SK-N-SH treated with all-trans-retinoic acid at 6 μM for 48 hours (cell line): ENCODE measurements at regions not wholly inside any gene's neighbourhood (a gene's known extent, or its start where the extent isn't known, plus 50 kb on each side); places are given as distances from the start of the nearest gene placed in this dataset.
"Not testable (repeated sequence)": the region's sequence is repeated elsewhere in the genome, so short reads cannot be mapped to it uniquely, and the experiment has no call there.

Experiments
- ATAC-seq: fragments of 200-7000 bp; cut with Tn5 transposase; 3 replicates; pipeline ENCODE4 v1.9.1; 2020; ENCODE audit warnings: mild to moderate bottlenecking, moderate library complexity
- ARNTL ChIP-seq: fragments of 450-650 bp; formaldehyde crosslinking; IDR thresholded peaks from 2 replicates; pipeline ENCODE4 v1.5.0; 2020; ENCODE audit warnings: low read depth, mild to moderate bottlenecking, moderate library complexity, borderline replicate concordance
- BACH2 ChIP-seq: fragments of 250-450 bp; sonication (Bioruptor Pico); IDR thresholded peaks from 2 replicates; pipeline ENCODE4 v1.9.0; 2021; ENCODE audit warnings: mild to moderate bottlenecking, borderline replicate concordance
- CREB5 ChIP-seq: fragments of 250-450 bp; sonication (Bioruptor Pico); IDR thresholded peaks from 2 replicates; pipeline ENCODE4 v1.5.1; 2020; ENCODE audit warnings: low read depth, mild to moderate bottlenecking, moderate library complexity
- CSDC2 ChIP-seq: fragments of 250-450 bp; sonication (Bioruptor Pico); IDR thresholded peaks from 2 replicates; pipeline ENCODE4 v1.5.0; 2020; ENCODE audit warnings: mild to moderate bottlenecking, moderate library complexity
- CSRNP3 ChIP-seq: fragments of 250-450 bp; sonication (Bioruptor Pico); IDR thresholded peaks from 2 replicates; pipeline ENCODE4 v1.5.1; 2021; ENCODE audit warnings: mild to moderate bottlenecking, moderate library complexity
- ESRRG ChIP-seq: fragments of 250-450 bp; sonication (Bioruptor Pico); IDR thresholded peaks from 2 replicates; pipeline ENCODE4 v1.6.1; 2021; ENCODE audit warnings: mild to moderate bottlenecking
- GLIS3 ChIP-seq: fragments of 250-450 bp; sonication (Bioruptor Pico); IDR thresholded peaks from 2 replicates; pipeline ENCODE4 v1.5.0; 2020; ENCODE audit warnings: mild to moderate bottlenecking, moderate library complexity
- ISL1 ChIP-seq: fragments of 250-450 bp; sonication (Bioruptor Pico); IDR thresholded peaks from 2 replicates; pipeline ENCODE4 v2.1.2; 2022; ENCODE audit warnings: mild to moderate bottlenecking, moderate library complexity
- OSR1 ChIP-seq: fragments of 250-450 bp; sonication (Bioruptor Pico); IDR thresholded peaks from 2 replicates; pipeline ENCODE4 v1.8.0; 2022; ENCODE audit warnings: moderate library complexity, mild to moderate bottlenecking, inconsistent platforms
- PPARA ChIP-seq: fragments of 250-450 bp; sonication (Bioruptor Pico); IDR thresholded peaks from 2 replicates; pipeline ENCODE4 v1.5.0; 2020; ENCODE audit warnings: mild to moderate bottlenecking, borderline replicate concordance
- RARB ChIP-seq: fragments of 250-450 bp; sonication (Bioruptor Pico); IDR thresholded peaks from 2 replicates; pipeline ENCODE4 v1.8.0; 2021; ENCODE audit warnings: mild to moderate bottlenecking, moderate library complexity
- SNAI2 ChIP-seq: fragments of 250-450 bp; sonication (Bioruptor Pico); IDR thresholded peaks from 2 replicates; pipeline ENCODE4 v1.5.0; 2020; ENCODE audit warnings: mild to moderate bottlenecking, moderate library complexity
- TCF4 ChIP-seq: fragments of 250-450 bp; sonication (Bioruptor Pico); IDR thresholded peaks from 2 replicates; pipeline ENCODE4 v1.8.0; 2021; ENCODE audit warnings: mild to moderate bottlenecking, moderate library complexity, borderline replicate concordance
- TOX ChIP-seq: fragments of 250-450 bp; sonication (Bioruptor Pico); IDR thresholded peaks from 2 replicates; pipeline ENCODE4 v1.8.0; 2021; ENCODE audit warnings: mild to moderate bottlenecking, moderate library complexity, borderline replicate concordance
- TSHZ2 ChIP-seq: fragments of 250-450 bp; sonication (Bioruptor Pico); IDR thresholded peaks from 2 replicates; pipeline ENCODE4 v1.5.0; 2020; ENCODE audit warnings: mild to moderate bottlenecking, moderate library complexity
- ZC3H10 ChIP-seq: fragments of 250-450 bp; sonication (Bioruptor Pico); IDR thresholded peaks from 2 replicates; pipeline ENCODE4 v1.5.1; 2021; ENCODE audit warnings: mild to moderate bottlenecking, moderate library complexity
- ZFP3 ChIP-seq: fragments of 250-450 bp; sonication (Bioruptor Pico); IDR thresholded peaks from 2 replicates; pipeline ENCODE4 v1.5.0; 2020; ENCODE audit warnings: mild to moderate bottlenecking, moderate library complexity
- ZFP30 ChIP-seq: fragments of 450-650 bp; formaldehyde crosslinking; IDR thresholded peaks from 2 replicates; pipeline ENCODE4 v1.5.0; 2022; ENCODE audit warnings: mild to moderate bottlenecking, moderate library complexity
- ZNF70 ChIP-seq: fragments of 450-650 bp; formaldehyde crosslinking; IDR thresholded peaks from 2 replicates; pipeline ENCODE4 v1.5.0; 2020; ENCODE audit warnings: mild to moderate bottlenecking, moderate library complexity
- ZNF8 ChIP-seq: fragments of 450-650 bp; formaldehyde crosslinking; IDR thresholded peaks from 2 replicates; pipeline ENCODE4 v1.5.0; 2020; ENCODE audit warnings: mild to moderate bottlenecking, moderate library complexity
- TF ChIP-seq, protein P1 (sequence below): fragments of 250-450 bp; sonication (Bioruptor Pico); IDR thresholded peaks from 2 replicates; pipeline ENCODE4 v1.8.0; 2020; ENCODE audit warnings: mild to moderate bottlenecking, moderate library complexity, borderline replicate concordance
- TF ChIP-seq, protein P2 (sequence below): fragments of 250-450 bp; sonication (Bioruptor Pico); IDR thresholded peaks from 2 replicates; pipeline ENCODE4 v1.8.0; 2021; ENCODE audit warnings: low read depth, mild to moderate bottlenecking, moderate library complexity, borderline replicate concordance

- no peak for ATAC-seq
- TF ChIP-seq ZFP30 (CRISPR knock-in tag) (no peak), PPARA (CRISPR knock-in tag) (no peak), ZC3H10 (CRISPR knock-in tag) (no peak), GLIS3 (CRISPR knock-in tag) (no peak), ZFP3 (CRISPR knock-in tag) (no peak), RARB (no peak), CSRNP3 (no peak), ZNF8 (no peak), TCF4 (no peak), SNAI2 (CRISPR knock-in tag) (no peak), TOX (CRISPR knock-in tag) (no peak), ISL1 (no peak), ARNTL (no peak), CSDC2 (no peak)
- TF ChIP-seq, protein P1, sequence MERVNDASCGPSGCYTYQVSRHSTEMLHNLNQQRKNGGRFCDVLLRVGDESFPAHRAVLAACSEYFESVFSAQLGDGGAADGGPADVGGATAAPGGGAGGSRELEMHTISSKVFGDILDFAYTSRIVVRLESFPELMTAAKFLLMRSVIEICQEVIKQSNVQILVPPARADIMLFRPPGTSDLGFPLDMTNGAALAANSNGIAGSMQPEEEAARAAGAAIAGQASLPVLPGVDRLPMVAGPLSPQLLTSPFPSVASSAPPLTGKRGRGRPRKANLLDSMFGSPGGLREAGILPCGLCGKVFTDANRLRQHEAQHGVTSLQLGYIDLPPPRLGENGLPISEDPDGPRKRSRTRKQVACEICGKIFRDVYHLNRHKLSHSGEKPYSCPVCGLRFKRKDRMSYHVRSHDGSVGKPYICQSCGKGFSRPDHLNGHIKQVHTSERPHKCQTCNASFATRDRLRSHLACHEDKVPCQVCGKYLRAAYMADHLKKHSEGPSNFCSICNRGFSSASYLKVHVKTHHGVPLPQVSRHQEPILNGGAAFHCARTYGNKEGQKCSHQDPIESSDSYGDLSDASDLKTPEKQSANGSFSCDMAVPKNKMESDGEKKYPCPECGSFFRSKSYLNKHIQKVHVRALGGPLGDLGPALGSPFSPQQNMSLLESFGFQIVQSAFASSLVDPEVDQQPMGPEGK (CRISPR knock-in tag), result no peak
- TF ChIP-seq, protein P2, sequence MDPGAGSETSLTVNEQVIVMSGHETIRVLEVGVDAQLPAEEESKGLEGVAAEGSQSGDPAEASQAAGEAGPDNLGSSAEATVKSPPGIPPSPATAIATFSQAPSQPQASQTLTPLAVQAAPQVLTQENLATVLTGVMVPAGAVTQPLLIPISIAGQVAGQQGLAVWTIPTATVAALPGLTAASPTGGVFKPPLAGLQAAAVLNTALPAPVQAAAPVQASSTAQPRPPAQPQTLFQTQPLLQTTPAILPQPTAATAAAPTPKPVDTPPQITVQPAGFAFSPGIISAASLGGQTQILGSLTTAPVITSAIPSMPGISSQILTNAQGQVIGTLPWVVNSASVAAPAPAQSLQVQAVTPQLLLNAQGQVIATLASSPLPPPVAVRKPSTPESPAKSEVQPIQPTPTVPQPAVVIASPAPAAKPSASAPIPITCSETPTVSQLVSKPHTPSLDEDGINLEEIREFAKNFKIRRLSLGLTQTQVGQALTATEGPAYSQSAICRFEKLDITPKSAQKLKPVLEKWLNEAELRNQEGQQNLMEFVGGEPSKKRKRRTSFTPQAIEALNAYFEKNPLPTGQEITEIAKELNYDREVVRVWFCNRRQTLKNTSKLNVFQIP (CRISPR knock-in tag), result no peak
Measured at GRCh38 chr3:168678730-168679129, 583.0 kb upstream of the GOLIM4 start.

GRCh38 chr3:168671091-168671490, 575.4 kb upstream of the GOLIM4 start:
- ATAC-seq, result no peak
- no peak for TF ChIP-seq ZC3H10 (CRISPR knock-in tag)
- TF ChIP-seq RARB, result no peak
- TF ChIP-seq CSDC2, result no peak
- no peak for TF ChIP-seq ESRRG
- no peak for TF ChIP-seq TCF4
- TF ChIP-seq ZNF70 (CRISPR knock-in tag), result no peak
- TF ChIP-seq BACH2 (CRISPR knock-in tag), result no peak
- no peak for TF ChIP-seq SNAI2 (CRISPR knock-in tag)
- no peak for TF ChIP-seq OSR1 (CRISPR knock-in tag)
- TF ChIP-seq ZFP3 (CRISPR knock-in tag), result no peak
- no peak for TF ChIP-seq ISL1

- ATAC-seq, result not testable (repeated sequence)
Measured at GRCh38 chr3:168660879-168661657, 565.3 kb upstream of the GOLIM4 start.

GRCh38 chr3:168659015-168659414, 563.3 kb upstream of the GOLIM4 start:
- no peak for ATAC-seq
- TF ChIP-seq CSDC2, result no peak
- no peak for TF ChIP-seq ZFP3 (CRISPR knock-in tag)
- 0 out of 2 replicates have a peak, but pooled peaks have one; percentile 31 for TF ChIP-seq ISL1
- TF ChIP-seq, protein P2 (CRISPR knock-in tag), result no peak
- no peak for TF ChIP-seq ZFP30 (CRISPR knock-in tag)
- TF ChIP-seq, all 23 proteins: peak for 1

DNA sequence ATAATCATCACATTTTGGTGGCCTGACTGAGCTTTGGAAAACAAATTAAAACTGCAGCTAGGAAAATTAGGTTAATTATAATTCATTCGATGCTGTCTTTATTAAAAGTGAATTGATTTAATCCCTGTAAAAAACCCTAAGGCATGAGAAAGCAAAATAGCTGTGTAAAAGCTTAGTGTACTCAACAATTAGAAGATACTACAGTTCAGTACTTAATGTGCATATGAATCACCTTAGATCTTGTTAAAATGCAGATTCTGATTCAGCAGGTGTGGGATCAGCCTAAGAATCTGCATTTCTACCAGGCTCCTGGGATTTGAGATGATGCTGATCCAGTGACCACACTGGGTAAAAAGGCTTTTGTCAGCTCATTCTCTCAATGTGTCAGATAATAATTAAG, 559.9 kb upstream of the GOLIM4 start:
- ATAC-seq, result no peak
- TF ChIP-seq TSHZ2 (CRISPR knock-in tag), result no peak
- TF ChIP-seq CREB5 (CRISPR knock-in tag), result no peak
- TF ChIP-seq RARB, result no peak
- no peak for TF ChIP-seq ISL1
- TF ChIP-seq ESRRG, result no peak
- TF ChIP-seq BACH2 (CRISPR knock-in tag), result no peak
- TF ChIP-seq CSRNP3, result no peak
- no peak for TF ChIP-seq ZFP3 (CRISPR knock-in tag)
- TF ChIP-seq ZC3H10 (CRISPR knock-in tag), result no peak
- TF ChIP-seq TOX (CRISPR knock-in tag), result no peak
